Neuron (in vitro differentiated cells): ENCODE measurements at regions not wholly inside any gene's neighbourhood (a gene's known extent, or its start where the extent isn't known, plus 50 kb on each side); places are given as distances from the start of the nearest gene placed in this dataset.

Experiments used
- H2AFZ ChIP-seq: one replicate; pipeline ENCODE4 v1.6.1; 2013; ENCODE audit warnings: low read depth, mild to moderate bottlenecking, inconsistent platforms, low read length, moderate library complexity
- H3K27me3 ChIP-seq: one replicate; pipeline ENCODE4 v1.6.1; 2013; ENCODE audit warnings: low read length; ENCODE audit not compliant: insufficient read depth
- H3K36me3 ChIP-seq: one replicate; pipeline ENCODE4 v1.6.1; 2013; ENCODE audit warnings: low read length; ENCODE audit not compliant: insufficient read depth
- H3K4me1 ChIP-seq: one replicate; pipeline ENCODE4 v1.6.1; 2013; ENCODE audit warnings: low read length; ENCODE audit not compliant: insufficient read depth
- H3K4me3 ChIP-seq: 2 replicates; pipeline ENCODE4 v1.5.1; 2013; ENCODE audit warnings: mild to moderate bottlenecking, low read length, moderate library complexity
- H3K9me3 ChIP-seq: one replicate; pipeline ENCODE4 v1.6.1; 2013; ENCODE audit warnings: low read length

DNA sequence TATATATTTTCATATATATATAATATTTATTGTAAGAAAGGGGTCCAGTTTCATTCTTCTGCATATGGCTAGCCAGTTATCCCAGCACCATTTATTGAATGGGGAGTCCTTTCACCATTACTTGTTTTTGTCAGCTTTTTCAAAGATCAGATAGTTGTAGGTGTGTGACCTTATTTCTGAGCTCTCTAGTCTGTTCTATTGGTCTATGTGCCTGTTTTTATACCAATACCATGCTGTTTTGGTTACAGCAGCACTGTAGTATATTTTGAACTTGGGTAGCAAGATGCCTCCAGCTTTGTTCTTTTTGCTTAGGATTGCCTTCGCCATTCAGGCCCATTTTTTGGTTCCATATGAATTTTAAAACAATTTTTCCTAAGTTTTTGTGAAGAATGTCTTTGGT is 320.1 kb downstream of the CDH2 start:
- H3K9me3 ChIP-seq: peaks cover 2% of the 10 kb centered on the region
- H3K4me1 ChIP-seq: no peaks in the 10 kb centered on the region
- H3K4me3 ChIP-seq: no peak overlapping the region
- no peaks in the 10 kb centered on the region for H3K36me3 ChIP-seq
- H2AFZ ChIP-seq: no peak overlapping the region
- no peaks in the 10 kb centered on the region for H3K27me3 ChIP-seq

DNA sequence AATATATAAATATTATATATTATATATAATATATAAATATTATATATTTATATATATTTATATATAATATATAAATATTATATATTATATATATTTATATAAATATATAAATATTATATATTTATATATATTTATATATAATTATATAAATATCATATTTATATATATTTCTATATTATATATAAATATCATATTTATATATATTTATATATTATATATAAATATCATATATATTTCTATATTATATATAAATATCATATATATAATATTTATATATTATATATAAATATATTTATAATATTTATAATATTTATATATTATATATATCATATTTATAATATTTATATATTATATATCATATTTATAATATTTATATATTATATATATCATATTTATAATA is 321.4 kb downstream of the CDH2 start:
- Histone ChIP-seq H3K27me3 (no peaks in the 10 kb centered on the region), H3K4me1 (no peaks in the 10 kb centered on the region), H3K4me3 (no peak overlapping the region), H2AFZ (no peak overlapping the region), H3K36me3 (no peaks in the 10 kb centered on the region), H3K9me3 (peaks cover 2% of the 10 kb centered on the region)

DNA sequence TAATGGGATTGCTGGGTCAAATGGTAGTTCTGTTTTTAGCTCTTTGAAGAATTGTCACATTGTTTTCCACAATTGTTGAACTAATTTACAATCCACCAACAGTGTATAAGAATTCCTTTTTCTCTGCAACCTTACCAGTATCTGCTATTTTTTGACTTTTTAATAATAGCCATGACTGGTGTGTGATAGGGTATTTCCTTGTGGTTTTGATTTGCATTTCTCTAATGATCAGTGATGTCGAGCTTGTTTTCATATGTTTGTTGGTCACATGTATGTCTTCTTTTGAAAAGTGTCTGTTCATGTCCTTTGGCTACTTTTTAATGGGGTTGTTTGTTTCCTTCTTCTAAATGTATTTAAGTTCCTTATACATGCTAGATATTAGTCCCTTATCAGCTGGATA is 322.3 kb downstream of the CDH2 start:
- Histone ChIP-seq H3K36me3 (no peaks in the 10 kb centered on the region), H3K9me3 (peaks cover 2% of the 10 kb centered on the region), H3K4me1 (no peaks in the 10 kb centered on the region), H3K27me3 (no peaks in the 10 kb centered on the region), H2AFZ (no peak overlapping the region), H3K4me3 (no peak overlapping the region)

DNA sequence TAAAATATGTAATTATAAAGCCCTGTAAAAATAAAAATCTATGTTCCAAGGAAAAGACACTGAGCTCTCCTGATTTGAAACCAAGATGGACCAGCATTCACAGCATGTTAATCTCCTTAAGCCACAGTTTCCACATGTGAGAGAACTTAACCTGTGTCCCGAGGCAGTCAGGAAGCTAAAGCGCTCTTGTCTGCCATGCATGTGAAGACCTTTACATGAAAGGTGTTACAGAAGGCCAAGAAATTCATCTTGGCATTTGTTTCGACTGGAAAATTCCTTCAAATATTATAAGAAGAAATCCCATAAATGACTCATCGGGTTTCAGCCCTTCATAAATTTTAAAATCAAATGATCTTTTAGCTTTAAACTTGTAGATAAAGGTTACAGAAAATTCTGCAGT is 328.6 kb downstream of the CDH2 start:
- no peaks in the 10 kb centered on the region for H3K27me3 ChIP-seq
- H3K36me3 ChIP-seq: no peaks in the 10 kb centered on the region
- H2AFZ ChIP-seq: no peak overlapping the region
- no peaks in the 10 kb centered on the region for H3K4me1 ChIP-seq
- no peak overlapping the region for H3K4me3 ChIP-seq
- no peaks in the 10 kb centered on the region for H3K9me3 ChIP-seq

DNA sequence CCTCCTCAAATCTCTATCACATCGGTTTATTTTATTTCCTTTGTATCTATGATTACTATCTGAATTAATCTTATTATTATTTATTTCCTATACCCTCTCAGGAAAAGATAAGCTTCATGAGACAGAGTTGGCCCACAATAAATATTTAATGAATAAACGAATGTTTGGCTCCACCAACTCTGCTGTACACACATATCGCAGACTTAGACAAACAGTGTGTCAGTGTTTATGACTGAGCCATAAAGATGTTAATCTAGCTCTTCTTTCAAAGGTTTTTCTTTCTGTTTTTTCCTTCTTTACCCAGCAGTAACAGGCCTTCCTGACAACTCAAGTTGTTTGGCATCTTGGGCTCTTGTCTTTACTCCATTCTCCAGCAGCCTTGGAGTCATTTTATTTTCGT is 329.5 kb downstream of the CDH2 start:
- Histone ChIP-seq H3K9me3 (no peaks in the 10 kb centered on the region), H3K4me1 (no peaks in the 10 kb centered on the region), H2AFZ (no peak overlapping the region), H3K36me3 (no peaks in the 10 kb centered on the region), H3K27me3 (no peaks in the 10 kb centered on the region), H3K4me3 (no peak overlapping the region)

DNA sequence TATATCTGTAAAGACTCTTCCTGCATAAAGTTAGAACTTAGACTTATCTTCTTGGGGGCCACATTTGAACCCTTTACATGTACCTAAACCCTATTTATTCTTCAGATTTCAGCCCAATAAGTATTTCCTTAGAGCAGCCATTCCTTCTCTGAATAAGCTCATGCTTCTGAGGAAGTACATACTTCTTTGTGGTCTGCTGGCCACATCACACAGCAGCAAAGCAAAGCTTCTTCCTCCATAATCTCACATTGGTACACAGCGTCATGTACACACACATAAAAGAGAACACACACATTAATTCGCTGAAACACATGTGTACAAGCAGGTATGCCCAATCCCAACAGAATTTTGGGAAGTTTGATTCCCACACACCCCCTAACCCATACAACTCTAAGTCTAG is 331.0 kb downstream of the CDH2 start:
- H3K4me3 ChIP-seq: no peak overlapping the region
- no peaks in the 10 kb centered on the region for H3K9me3 ChIP-seq
- H3K4me1 ChIP-seq: no peaks in the 10 kb centered on the region
- H3K36me3 ChIP-seq: no peaks in the 10 kb centered on the region
- H2AFZ ChIP-seq: no peak overlapping the region
- H3K27me3 ChIP-seq: no peaks in the 10 kb centered on the region

DNA sequence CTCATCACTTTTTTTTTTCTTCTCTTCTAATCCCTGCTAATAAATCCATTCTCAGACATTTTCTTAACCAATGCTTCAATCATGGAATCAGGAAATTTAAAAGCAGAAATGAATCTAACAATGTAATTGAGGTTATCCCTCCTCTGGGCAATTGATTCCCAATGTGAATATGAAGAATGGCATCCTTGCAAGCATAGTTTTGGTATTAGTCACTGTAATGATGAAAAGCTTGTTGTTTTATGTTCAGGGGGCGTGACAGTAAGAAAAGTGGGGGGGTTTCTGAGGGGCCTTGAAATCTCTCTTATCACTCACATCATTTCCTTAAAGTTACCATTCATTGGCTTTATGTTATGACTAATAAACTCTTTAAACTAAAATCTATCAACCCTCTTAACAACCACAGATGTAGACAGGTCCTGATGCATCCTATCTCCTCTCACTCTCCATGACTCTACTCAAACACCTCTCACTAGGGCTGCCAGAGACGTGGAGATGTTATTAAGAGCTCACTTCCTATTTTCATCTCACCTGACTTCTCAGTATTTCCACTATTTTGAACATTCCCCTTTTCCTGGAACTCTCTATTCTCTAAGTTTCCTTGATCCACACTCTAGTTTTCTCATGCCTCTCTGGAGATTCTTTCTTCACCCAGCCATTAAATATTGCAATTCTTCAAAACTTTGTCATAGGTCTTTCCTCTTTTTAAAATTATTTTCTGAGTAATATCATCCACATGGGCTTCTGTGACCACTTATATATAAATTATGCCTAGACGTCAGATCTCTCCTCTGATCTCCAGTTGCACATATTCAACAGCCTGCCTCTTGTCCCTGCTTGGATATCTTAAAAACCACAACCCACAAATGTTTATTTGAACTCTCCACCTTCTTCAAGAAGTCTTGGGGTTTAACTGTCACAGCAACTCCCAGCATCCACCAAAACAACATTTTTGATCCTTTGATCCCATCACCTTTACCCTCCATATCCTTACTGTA is 332.9 kb downstream of the CDH2 start:
- Histone ChIP-seq H3K36me3 (no peaks in the 10 kb centered on the region), H3K4me3 (no peak overlapping the region), H2AFZ (no peak overlapping the region)

DNA sequence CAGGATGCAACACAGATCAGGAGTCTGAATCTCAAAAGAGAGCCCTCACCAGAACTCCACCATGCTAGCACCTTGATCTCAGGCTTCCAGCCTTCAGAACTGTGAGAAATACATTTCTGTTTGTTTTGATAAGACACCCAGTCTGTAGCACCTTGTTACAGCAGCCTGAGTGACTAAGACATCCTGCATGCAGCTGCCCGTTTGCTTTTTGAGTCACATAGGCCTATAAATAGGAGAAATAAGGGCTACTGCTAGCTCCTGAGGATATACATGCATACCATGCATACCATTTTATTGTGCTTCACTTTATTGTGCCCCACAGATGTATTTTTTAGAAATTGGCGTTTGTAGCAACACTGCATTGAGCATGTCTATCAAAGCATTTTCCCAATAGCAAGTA is 337.8 kb downstream of the CDH2 start:
- no peaks in the 10 kb centered on the region for H3K9me3 ChIP-seq
- H3K4me3 ChIP-seq: no peak overlapping the region
- no peaks in the 10 kb centered on the region for H3K27me3 ChIP-seq
- H2AFZ ChIP-seq: no peak overlapping the region
- no peaks in the 10 kb centered on the region for H3K4me1 ChIP-seq
- H3K36me3 ChIP-seq: no peaks in the 10 kb centered on the region

More for the DNA sequence above, 332.9 kb downstream of the CDH2 start:
- no peaks in the 10 kb centered on the region for H3K9me3 ChIP-seq
- H3K27me3 ChIP-seq: no peaks in the 10 kb centered on the region
- H3K4me1 ChIP-seq: no peaks in the 10 kb centered on the region

DNA sequence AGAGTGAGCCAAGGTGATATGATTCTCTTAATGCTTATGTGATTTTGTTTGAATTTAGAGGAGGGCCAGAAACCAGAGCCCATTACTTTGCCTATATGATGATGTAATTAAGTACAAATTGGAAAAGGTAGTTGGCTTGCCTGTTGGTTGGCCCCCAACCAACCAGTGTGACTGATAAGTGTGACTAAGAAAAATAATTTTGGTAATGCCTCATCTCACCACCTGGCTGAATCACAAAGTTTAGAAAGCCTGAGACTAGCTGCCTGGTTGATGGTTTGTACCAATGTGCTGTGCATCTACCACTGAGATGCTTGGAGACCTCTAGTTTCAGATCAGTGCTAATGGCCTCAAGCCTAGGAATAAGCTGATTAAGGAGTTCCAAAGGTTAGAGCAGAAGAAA is 338.7 kb downstream of the CDH2 start:
- no peaks in the 10 kb centered on the region for H3K36me3 ChIP-seq
- H3K4me1 ChIP-seq: no peaks in the 10 kb centered on the region
- no peak overlapping the region for H3K4me3 ChIP-seq

DNA sequence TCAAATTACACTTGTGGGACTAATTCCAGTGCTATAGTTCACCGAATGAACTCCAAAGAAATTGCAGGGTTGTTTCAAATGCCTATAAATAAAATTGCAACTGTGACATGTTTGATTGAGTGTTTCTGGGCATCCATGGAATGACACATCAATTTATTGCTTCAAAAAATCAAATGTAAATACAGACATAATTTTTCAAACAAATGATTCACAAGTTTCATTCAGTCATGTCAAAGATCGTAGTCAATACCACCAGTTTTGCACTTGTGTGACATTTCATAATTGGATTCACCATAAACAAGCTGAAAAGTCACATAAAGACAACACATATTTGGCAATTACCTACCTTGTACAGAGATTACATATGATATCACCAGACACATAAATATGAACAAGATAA is 350.8 kb downstream of the CDH2 start:
- H3K36me3 ChIP-seq: no peaks in the 10 kb centered on the region
- no peak overlapping the region for H3K4me3 ChIP-seq
- peaks cover 29% of the 10 kb centered on the region for H3K4me1 ChIP-seq
- H3K9me3 ChIP-seq: no peaks in the 10 kb centered on the region
- no peaks in the 10 kb centered on the region for H3K27me3 ChIP-seq
- peak overlapping the region; percentile 46 for H2AFZ ChIP-seq

More for the DNA sequence above, 338.7 kb downstream of the CDH2 start:
- Histone ChIP-seq H3K27me3 (no peaks in the 10 kb centered on the region), H3K9me3 (no peaks in the 10 kb centered on the region), H2AFZ (no peak overlapping the region)

DNA sequence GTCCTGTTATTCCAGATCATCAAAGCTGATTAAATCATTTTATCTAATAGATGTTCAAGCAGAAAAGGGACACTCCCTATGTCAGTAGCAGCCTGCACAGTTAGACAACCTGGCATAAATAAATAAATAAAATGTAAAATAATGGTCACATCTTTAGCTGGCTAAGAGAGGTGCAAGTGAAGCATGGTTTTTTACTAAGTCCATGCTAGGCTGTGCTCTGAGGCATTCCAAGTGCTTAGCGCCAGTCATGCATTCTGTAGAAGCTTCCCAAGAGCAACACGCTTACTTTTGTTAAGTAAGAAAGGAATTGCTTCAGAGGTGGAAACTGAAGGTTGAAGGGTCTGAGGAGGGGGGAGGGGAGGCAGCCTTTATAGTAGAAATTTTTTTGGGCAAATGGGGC is 351.2 kb downstream of the CDH2 start:
- Histone ChIP-seq H3K36me3 (no peaks in the 10 kb centered on the region), H2AFZ (peak overlapping the region; percentile 46), H3K27me3 (no peaks in the 10 kb centered on the region), H3K4me3 (no peak overlapping the region), H3K4me1 (peaks cover 29% of the 10 kb centered on the region), H3K9me3 (no peaks in the 10 kb centered on the region)

DNA sequence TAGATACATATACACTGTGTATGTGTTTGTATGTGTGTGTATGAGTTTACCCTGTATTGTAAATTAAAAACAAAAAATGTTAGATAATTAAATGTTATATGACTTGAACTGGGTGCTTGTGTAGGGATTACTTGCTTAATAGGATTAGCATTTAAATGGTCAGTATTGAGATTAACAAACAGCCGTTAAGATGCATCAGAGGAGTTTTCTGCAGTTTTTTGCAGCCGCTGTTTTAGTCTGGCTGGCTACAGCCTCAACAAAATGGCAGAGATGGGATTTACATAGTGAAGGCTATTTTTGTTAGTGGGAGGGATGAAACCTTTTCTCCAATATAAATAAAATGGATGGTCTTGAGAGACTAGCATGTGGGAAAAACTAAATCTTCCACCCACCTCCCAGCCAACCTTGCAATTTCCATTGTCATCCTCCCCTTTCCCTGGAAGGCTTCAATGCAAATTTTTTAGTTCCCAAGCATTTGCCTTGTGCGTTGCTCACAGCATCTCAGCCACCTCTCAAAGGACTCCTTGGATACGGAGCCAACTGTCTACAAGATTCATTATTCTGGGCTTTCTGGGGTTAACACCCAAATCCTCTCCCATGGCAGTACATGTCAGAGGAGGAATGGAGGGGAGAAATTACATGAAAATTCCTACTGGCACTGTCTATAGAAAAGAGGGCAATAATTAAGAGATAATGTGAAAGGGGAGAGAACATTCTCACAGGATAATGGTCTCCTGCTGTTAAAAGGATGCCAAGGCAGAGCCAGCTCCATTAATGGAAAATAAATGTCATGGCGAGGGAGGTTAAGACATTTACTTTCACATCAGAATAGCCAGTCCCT is 351.9 kb downstream of the CDH2 start:
- H3K4me3 ChIP-seq: no peak overlapping the region
- peak overlapping the region; percentile 46 for H2AFZ ChIP-seq
- no peaks in the 10 kb centered on the region for H3K36me3 ChIP-seq
- no peaks in the 10 kb centered on the region for H3K27me3 ChIP-seq
- peaks cover 29% of the 10 kb centered on the region for H3K4me1 ChIP-seq
- H3K9me3 ChIP-seq: no peaks in the 10 kb centered on the region

DNA sequence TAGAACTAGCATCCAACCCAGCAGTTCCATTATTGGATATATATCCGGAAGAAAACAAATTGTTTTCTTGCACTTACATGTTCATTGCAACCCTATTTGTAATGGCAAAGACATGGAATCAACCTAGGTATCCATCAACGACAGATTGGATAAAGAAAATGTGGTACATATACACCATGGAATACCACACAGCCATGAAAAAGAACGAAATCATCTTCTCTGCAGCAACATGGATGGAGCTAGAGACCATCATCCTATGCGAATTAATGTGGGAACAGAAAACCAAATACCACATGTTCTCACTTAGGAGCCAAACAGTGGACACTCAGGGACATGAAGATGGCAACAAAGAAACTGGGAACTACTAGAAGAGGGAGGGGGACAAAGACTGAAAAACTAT is 352.7 kb downstream of the CDH2 start:
- H3K4me1 ChIP-seq: peaks cover 29% of the 10 kb centered on the region
- H3K36me3 ChIP-seq: no peaks in the 10 kb centered on the region
- no peaks in the 10 kb centered on the region for H3K27me3 ChIP-seq
- no peaks in the 10 kb centered on the region for H3K9me3 ChIP-seq
- no peak overlapping the region for H2AFZ ChIP-seq
- H3K4me3 ChIP-seq: no peak overlapping the region
